ENCODE measurements at regions not wholly inside any gene's neighbourhood (a gene's known extent, or its start where the extent isn't known, plus 50 kb on each side); places are given as distances from the start of the nearest gene placed in this dataset.

- no peak for DNase-seq
Measured at GRCh38 chr4:24476282-24476681, 108.1 kb downstream of the DHX15 start.

GRCh38 chr4:24475756-24476155 lies 108.6 kb downstream of the DHX15 start:
- DNase-seq: no peak

- DNase-seq: no peak
Measured at GRCh38 chr4:24473309-24473721, 111.0 kb downstream of the DHX15 start.

GRCh38 chr4:24472514-24473308 lies 111.6 kb downstream of the DHX15 start:
- peak; percentile 35 for DNase-seq

- DNase-seq: no peak
Measured at GRCh38 chr4:24472161-24472510, 112.2 kb downstream of the DHX15 start.

GRCh38 chr4:24471486-24472160 lies 112.7 kb downstream of the DHX15 start:
- no peak for DNase-seq

GRCh38 chr4:24470666-24471485 lies 113.5 kb downstream of the DHX15 start:
- no peak for DNase-seq

GRCh38 chr4:24468071-24468470 lies 116.3 kb downstream of the DHX15 start:
- no peak for DNase-seq

- DNase-seq: no peak
Measured at GRCh38 chr4:24464566-24464965, 119.8 kb downstream of the DHX15 start.

GRCh38 chr4:24456431-24456830 lies 127.9 kb downstream of the DHX15 start:
- no peak for DNase-seq

- no peak for DNase-seq
Measured at GRCh38 chr4:24453951-24454350, 130.4 kb downstream of the DHX15 start.

GRCh38 chr4:24451870-24452269 lies 132.5 kb downstream of the DHX15 start:
- DNase-seq: no peak

- no peak for DNase-seq
Measured at GRCh38 chr4:24443200-24443599, 141.2 kb downstream of the DHX15 start.

- no peak for DNase-seq
Measured at GRCh38 chr4:24440765-24441164, 143.6 kb downstream of the DHX15 start.

- DNase-seq: no peak
Measured at GRCh38 chr4:24434241-24434640, 150.1 kb downstream of the DHX15 start.

GRCh38 chr4:24433515-24434214 lies 150.7 kb downstream of the DHX15 start:
- no peak for DNase-seq

- DNase-seq: no peak
Measured at GRCh38 chr4:24428850-24429249, 155.5 kb downstream of the DHX15 start.

- DNase-seq: no peak
Measured at GRCh38 chr4:24426557-24426956, 157.8 kb downstream of the DHX15 start.

GRCh38 chr4:24425863-24426262 lies 158.5 kb downstream of the DHX15 start:
- DNase-seq: no peak

GRCh38 chr4:24423670-24424069 lies 160.7 kb downstream of the DHX15 start:
- no peak for DNase-seq

- DNase-seq: no peak
Measured at GRCh38 chr4:24422644-24423043, 161.7 kb downstream of the DHX15 start.

- DNase-seq: no peak
Measured at GRCh38 chr4:24419181-24420034, 164.9 kb downstream of the DHX15 start.

All from NCI-H187 treated with DMSO at 0.1 percent for 48 hours (cell line).